AG09319 (cell line): ENCODE measurements at regions not wholly inside any gene's neighbourhood (a gene's known extent, or its start where the extent isn't known, plus 50 kb on each side); places are given as distances from the start of the nearest gene placed in this dataset.

Source experiments
- DNase-seq: peaks from one replicate; pipeline ENCODE4 v3.0.0-alpha.2; 2010; ENCODE audit warnings: low read depth; ENCODE audit errors: extremely low read depth
- TF ChIP-seq, protein P1 (sequence below): IDR thresholded peaks from 2 replicates; pipeline ENCODE4 v1.5.1; 2011; ENCODE audit warnings: low read depth, mild to moderate bottlenecking, inconsistent platforms, low read length, moderate library complexity

DNA sequence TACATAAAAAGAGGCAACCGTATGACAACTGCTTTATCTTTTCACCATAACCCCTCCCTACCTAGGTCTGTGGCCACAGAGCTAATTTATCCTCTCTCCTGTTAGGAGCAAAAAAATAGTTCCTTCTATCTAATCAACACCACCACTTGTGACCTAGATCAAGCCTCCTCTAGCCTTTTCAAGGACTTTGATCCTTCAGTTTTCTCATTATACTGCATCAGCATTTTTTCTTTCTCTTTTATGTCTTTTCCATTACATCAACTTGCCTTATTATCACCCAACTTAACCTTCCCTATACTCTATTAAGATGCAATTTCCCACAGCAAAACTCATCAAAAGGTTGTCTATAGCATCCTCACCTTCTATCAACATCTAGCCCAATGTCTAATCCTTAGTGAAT is 211.0 kb downstream of the ANKRD50 start:
- DNase-seq, result no peak
- TF ChIP-seq, protein P1, sequence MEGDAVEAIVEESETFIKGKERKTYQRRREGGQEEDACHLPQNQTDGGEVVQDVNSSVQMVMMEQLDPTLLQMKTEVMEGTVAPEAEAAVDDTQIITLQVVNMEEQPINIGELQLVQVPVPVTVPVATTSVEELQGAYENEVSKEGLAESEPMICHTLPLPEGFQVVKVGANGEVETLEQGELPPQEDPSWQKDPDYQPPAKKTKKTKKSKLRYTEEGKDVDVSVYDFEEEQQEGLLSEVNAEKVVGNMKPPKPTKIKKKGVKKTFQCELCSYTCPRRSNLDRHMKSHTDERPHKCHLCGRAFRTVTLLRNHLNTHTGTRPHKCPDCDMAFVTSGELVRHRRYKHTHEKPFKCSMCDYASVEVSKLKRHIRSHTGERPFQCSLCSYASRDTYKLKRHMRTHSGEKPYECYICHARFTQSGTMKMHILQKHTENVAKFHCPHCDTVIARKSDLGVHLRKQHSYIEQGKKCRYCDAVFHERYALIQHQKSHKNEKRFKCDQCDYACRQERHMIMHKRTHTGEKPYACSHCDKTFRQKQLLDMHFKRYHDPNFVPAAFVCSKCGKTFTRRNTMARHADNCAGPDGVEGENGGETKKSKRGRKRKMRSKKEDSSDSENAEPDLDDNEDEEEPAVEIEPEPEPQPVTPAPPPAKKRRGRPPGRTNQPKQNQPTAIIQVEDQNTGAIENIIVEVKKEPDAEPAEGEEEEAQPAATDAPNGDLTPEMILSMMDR, result no peak

DNA sequence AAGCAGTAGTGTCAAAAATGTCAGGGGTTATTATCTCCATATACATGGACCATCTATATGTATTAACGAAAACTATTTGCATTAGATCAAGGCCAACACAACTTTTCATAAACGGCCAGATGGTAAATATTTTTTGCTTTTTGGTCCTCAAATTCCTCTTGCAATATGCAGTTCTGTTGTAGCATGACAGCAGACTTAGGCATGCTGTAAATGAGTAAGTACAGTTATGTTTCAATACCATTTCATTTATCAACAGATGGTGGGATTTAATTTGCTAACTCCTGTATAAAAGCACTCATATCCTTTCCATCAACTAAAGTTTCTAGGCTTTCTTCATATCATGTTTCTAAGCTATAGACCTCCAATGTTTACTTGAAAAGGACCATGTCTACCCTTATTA is 208.1 kb downstream of the ANKRD50 start:
- TF ChIP-seq, protein P1, result no peak

DNA sequence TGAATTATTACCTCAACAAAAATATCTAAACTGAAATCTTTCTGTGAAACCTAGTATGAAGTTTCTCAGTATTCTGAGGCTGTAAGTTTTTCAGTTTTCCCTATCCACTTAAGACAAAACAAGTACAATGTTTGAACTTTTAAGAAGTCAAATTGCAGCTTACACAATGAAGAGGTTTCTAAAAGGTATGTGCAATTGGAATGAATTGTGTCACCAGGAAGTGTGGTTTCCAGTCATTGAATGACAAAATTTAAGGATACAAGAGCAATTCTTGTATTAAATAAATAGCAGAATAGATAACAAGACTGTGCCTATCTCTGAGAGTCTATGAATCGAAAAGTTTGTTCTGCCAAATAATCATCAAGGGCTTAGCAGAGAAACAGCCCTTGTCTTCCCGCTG is 207.3 kb downstream of the ANKRD50 start:
- TF ChIP-seq, protein P1, result no peak
- no peak for DNase-seq

More for the DNA sequence above, 208.1 kb downstream of the ANKRD50 start:
- DNase-seq, result no peak

DNA sequence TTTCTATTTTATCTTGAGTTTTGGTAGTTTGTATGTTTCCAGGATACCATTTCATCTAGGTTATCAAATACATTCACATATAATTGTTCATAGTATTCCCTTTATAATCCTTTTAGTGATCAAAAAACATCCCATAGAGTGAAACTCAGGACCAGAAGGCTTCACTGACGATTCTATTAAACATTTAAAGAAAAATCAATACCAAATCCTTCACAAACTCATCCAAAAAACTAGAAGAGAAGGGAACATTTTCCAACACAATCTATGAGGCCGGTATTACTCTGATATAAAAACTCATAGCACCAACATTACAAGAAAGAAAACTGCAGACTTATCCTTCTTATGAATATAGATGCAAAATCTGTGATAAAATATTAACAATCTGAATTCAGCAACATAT is 203.4 kb downstream of the ANKRD50 start:
- DNase-seq, result no peak

DNA sequence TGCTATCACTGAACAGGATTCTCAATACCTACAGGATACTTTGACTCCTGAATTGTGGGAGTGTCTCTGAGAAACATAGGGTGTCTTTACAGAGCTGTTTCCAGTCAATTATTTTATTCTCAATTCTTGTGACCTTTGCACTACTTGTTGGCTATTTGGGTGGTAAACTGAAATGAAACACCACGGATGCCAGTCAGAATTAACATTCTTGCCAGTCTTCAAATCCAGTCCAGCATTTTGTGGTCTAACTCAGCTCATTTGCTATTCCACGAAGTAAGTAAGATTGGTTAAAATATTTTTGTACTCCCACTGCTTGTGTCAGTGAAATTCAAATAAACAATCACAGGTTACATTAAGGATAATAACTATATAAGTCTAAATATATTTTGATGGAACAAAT is 197.9 kb downstream of the ANKRD50 start:
- TF ChIP-seq, protein P1, result no peak
- DNase-seq, result no peak

More for the DNA sequence above, 203.4 kb downstream of the ANKRD50 start:
- TF ChIP-seq, protein P1, result no peak

DNA sequence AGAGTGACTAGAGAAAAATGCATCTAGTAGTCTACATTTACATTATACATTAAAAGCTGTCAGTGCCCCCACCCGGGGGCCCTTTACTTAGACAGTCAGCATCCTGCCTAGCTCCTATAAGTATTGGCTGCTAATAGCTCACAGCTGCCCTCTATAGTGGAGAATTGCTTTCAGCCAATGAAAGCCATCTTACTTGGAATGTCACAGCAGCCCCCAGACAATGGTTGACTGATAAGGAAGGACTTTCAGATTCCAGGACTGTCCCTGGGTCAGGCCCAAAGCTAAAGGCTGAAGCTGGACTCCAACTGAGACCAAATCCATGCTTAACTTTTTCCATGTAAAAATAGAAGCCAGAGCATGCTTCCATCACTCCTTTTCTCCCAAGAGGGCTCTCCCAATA is 196.9 kb downstream of the ANKRD50 start:
- TF ChIP-seq, protein P1, result no peak
- no peak for DNase-seq

DNA sequence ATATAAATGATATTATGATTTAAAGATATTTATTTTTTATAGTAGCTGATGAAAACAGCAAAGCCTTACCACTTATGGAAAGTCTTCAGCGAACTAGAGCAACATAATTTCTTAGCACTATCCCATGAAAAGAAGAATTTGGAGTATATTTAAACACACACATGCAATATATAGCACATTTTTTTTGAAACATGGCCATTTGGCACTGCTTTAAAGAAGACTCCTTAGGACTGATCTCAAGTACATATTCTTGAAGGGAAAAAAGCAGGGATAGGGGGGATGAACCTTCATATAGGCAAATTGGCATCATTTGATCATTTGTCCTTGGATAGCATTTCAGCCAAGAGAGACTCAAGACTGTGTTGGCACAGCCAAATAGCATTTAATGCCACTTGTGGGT is 193.3 kb downstream of the ANKRD50 start:
- TF ChIP-seq, protein P1, result no peak
- no peak for DNase-seq
